Hindlimb muscle (tissue), 1 donor: ENCODE measurements at regions not wholly inside any gene's neighbourhood (a gene's known extent, or its start where the extent isn't known, plus 50 kb on each side); places are given as distances from the start of the nearest gene placed in this dataset.
"Not testable (repeated sequence)": the region's sequence is repeated elsewhere in the genome, so short reads cannot be mapped to it uniquely, and the experiment has no call there.

Source experiments
- DNase-seq: peaks from one replicate; pipeline ENCODE4 v3.0.0-alpha.2; 2013

DNA sequence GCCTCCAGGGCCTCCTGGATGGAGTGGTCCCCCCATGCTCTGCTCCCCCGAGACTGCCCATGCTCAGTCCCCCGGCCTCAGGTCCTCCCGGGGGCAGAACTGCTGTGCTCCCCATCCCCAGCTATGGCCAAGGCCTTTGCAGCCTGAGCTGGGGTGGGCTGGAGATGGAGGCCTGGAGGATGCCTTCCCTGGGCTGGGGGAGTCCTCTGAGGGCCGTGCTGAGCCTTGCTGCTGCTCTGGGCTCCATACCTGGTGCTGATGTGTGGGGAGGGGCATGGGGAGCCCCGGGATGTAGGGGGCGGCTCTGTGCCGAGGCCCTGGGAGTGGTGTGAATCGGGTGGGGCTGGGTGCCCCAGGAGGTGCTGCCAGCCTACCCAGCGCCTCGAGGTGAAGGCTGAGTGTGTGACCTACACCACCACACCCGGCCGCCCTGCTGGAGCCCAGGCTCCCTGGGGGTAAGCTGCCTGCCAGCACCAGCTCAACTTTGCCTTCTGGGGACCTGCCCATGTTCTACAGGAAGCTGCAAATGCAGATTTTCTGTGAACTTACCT, 109.5 kb downstream of the UNCX start:
- DNase-seq: no peak

DNA sequence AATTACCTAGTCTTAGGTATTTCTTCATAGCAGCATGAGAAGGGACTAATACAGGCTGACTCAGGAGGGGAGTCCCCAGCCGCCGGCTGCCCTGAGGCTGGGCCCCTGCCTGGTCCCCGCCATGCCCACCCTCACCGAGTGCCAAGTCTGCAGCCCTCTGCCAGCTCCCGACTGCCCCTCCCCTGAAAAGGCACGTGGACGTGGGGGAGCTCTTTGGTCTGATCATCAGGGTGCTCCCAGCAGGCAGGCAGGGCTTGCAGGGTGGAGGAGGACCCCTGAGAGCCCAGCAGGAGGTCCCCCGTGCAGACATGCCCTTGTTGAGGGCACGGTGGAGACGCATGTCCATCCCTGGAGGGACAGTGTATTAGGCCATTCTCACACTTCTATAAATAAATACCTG, 110.9 kb downstream of the UNCX start:
- no peak for DNase-seq

DNA sequence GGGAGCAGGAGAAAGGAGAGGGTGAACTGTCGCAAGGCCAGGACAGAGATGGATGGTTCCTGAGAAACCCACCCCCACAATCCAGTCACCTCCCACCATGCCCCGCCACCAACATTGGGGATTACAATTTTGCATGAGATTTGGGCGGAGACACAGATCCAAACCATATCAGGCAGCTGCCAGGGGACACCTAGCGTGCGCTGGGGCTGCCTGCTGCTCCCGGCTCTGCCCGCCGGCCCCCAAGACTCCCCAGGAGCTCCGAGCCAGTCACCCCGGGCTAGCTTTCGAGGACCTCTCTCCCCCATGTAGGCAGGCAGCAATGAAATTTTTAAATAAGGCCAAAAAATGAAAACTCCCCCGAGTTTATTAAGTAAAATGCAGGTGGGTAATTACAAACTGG, 111.7 kb downstream of the UNCX start:
- DNase-seq: no peak

DNA sequence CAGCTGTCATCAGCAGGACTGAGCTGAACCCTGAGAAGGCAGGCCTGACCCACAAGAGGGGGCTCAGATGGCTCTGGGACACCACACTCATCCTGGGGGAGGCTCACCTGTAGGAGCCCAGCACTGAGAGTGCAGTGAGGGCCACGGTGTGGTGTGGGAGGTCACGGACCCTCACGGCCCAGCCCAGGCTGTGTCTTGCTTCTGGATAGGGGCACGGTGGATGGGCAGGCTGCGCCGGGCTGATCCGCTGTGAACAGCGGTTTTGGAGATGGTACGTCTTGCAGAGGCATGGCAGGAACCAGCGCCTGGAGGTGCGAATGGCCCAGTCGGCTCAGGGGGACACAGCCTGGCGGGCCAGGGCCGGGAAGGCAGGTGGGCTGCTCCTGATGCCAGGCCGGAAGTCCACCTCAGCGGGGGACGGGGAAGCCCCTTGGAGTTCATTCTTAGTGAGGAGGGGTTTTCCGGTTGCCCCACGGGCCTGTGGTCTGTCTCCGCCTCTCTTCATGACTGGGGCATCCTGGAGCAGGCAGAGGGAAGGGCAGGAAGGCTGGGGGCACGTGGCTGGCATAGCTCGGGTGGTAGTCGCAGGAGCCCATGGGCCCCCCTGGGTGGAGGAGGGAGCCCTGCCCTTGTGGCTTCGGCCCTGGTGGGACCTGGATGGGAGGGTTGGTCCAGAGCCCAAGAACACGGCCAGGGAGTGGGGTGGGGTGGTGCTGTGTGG, 112.5 kb downstream of the UNCX start:
- DNase-seq: no peak

DNA sequence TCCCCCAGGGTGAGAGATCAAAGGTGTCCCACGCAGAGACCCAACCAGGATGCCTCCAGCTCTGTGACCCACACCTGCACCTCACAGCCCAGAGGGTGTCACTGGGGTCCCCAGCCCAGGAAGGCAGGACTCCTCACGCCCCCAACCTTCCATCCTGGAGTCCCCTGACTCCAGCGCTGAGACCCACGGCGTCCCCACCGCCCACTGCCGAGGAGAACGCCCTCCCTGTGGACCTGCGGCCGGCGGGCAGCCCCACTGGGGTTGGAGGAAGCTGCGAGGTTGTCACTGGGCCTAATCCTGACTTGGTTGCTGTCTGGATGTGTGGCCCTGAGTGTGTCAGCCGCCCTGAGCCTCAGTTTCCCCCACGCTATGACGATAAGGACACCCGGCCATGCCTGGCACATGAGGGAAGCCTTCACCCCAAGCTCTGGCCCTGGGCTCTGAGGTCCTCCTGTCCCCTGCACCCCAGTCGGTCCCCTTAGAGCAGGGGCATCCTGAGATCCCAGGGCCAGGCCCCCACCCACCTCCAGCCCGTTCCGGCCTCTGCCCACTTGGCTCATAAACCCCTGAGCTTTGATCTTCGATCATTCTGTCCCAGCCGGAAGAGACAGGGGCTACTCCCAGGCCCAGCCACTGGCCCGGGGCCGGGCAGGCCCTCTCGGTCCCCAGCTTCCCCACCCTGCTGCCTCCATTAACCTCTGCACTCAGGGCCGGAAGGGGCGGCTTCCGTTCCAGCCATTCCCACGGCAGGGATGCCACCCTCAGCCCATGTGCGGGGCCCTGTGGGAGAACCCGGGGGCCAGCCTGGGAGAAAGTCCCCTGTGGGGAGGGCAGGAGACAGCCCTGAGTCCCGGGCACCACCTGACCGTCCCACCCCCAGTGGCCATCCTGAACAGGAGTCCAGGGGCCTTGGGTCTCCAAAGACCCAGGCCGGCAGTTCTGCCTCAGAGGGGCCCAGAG, 113.2 kb downstream of the MICALL2 start:
- DNase-seq: no peak

DNA sequence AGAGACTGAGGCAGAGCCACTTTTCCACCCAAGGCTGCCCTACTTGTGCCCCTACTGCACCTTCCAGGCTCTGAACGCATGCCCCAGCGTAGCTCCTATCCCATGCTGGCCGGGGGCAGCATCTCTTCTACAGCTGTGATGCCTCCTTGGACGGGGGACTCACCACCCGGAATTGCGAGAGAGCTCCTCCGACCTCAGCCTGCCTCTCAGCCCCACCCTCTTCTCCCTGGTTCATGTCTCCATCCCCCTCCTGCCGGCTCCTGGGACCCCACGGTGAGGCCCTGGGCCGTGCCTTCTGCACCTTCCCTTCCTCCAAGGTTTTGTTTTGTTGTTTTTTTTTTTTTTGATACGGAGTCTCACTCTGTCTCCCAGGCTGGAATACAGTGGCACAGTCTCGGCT, 112.4 kb downstream of the MICALL2 start:
- no peak for DNase-seq

DNA sequence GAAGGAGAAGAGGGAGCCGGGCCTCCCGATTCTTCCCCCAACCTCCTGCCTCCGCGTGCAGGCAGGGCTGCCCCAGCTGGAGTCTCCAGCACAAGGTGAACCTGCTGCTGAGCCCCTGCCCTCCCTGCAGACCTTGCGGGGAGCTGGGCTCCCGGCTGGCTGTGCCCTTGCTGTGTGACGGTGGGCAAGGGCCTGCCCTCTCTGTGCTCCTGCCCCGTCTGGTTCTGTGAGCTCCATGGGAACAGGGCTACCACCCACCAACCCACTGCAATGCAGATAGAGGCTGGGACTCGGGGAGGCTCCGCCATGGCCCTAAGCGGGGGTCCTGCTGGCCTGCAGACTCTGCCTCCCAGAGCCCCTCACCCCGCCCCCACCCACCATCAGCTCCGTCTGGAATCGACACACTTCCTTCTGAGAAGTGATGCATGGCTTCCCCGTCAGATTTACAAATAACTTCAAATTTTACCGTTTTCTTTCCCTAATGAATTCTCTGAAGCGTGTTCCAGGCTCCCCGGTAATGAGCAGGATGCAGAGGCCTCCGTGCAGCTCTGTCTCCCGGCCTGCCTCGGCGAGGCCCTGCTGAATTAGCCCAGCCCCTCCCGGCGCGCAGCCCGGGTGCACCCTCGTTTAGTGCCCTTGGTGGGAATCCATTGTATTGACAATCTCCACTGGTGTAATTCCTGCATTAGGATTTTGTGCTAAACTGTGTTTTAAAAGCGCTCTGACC, 111.0 kb downstream of the MICALL2 start:
- no peak for DNase-seq

DNA sequence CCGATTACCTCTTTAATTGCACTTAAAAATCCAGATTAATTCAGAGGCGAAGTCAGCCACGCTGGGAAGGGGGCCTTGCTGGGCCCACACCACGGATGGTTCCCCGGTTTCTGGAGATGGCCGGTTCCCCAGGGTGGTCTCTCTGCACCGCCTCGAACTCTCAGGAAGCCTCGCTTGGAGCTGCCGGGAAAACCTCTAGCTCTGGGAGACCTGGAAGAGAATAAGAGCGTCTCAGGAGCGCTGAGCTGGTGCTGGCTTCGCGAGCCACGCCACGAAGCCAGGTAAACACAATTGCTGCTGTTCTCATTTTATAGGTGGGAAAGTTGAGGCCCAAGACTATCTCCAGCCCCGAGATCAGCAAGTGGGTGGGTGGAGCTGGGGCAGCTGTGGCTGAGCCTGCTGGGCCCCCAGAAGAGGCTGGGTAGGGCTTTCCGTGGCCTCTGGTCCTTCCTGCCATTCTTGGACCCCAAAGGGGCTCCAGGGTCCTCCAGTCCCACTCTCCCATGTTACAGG, 110.4 kb downstream of the MICALL2 start:
- no peak for DNase-seq

DNA sequence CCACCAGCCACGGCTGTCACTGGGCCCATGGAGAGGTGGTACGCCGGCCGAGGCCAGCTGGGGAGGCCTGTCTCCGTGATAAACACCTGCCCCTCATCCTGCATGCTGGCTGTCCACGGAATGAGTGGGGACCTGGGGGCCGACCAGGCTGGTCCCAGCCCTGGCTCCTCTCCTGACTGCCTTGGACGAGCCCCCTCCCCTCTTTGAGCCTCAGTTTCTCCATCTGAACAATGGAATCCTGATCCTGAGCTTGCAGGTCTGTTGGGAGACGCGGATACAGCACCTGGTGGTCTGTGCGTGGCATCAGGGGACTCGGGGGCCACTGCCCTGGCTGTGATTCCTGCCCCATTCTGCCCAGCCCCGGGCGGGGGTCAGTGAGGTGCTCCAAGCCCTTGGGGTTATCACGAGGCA, 109.9 kb downstream of the MICALL2 start:
- no peak for DNase-seq

DNA sequence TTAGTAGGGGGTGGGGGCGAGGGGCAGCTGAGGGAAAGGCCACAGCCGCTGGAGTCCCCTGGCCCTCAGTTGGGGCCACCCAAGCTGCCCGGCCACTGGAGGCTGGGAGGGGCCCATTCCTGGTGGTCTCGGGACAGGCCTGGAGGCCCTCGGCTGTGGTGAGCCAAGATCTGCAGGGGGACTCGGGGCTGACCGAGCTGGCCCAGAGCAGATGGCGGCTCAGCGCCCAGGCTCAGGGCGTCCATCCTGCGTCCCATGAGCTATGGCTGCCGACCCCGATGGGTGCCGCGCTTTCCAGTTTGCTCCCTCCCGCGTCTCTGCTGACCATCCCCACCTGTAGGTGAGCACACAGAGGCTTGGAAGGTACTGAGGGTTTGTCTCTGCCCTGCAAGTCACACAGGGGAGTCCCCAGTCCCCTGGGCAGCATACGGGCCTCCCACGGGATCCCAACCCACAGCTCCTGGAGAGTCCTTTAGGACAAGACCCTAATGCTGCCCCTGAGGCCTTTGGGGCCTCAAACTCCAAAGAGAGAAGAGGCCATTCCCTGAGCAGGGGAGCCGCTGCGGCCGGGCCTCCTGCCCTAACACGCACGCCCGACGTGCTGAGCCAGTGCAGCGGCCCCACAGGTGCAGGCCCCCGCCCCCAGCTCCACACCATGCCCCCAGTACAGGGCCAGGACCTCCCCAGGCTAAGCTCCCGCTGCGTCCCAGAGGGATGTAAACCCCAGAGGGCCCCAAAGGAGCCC, 107.2 kb downstream of the MICALL2 start:
- no peak for DNase-seq

DNA sequence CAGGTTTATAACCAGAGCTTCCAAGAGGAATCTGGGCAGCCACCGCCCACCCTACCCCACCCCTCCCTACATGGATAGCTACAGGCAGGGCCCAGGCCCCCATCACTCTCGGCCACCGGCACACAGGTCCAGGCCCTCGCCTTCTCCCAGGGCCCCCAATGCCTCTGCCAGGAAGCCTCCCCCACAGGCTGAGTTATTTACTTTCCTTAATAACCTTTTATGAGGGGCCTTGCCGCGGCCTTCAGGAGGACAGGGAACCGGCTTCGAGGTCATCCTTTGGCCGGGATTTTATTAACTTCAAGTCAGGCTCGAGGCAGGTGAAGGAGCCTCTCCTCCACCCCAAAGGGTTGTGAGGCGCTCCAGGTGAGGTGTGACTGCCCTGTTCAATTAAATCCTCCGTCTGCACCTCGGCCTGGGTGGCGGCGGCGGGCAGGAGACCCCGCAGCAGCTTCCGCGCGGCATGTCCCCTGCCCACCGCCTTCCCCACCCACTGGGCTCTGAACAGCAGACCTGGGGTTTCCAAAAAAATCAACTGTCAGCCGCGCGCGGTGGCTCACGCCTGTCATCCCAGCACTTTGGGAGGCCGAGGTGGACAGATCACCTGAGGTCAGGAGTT, 106.5 kb downstream of the MICALL2 start:
- DNase-seq: no peak

DNA sequence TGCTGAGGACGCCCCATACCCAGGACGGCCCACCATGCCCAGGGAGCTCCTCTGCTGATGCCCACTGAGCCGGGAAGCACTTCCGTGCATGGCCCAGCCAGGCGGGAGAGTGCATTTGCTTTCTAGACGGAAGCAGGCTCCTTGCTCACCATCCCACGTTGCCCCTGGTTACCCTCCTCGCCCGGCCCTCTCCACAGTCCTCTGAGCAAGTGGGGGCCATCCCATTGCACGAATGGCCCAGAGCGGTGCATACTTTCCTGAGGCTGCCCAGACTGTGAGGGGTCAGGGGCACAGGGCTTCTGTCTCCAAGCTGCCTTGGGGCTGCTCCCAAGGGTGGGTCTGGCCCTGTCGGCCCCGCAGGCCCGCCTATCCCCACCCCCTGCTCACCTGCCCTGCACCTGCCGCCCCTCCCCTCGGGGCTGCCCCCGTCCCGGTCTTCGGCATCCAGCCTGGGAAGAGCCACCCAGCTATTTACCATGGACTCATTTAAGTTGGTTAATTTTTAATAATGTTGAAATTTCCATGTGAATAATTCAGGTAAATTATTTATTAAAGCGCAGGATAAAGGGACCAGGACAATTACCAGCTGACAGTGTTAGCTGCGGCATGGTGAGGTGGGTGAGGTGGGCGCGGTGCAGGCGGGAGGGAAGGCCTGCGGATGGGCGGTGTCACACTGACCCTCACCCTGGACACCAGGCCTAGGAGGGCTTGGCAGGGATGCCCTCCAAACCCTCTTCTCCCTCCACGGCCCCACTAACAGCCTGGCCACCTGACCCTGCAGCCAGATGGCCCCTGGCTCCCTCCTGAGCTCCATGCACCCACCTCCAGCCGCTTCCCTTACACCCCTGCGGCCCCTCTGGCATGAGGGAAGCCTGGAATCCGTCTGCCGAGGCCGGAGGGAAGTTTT, 104.4 kb downstream of the MICALL2 start:
- DNase-seq: no peak

DNA sequence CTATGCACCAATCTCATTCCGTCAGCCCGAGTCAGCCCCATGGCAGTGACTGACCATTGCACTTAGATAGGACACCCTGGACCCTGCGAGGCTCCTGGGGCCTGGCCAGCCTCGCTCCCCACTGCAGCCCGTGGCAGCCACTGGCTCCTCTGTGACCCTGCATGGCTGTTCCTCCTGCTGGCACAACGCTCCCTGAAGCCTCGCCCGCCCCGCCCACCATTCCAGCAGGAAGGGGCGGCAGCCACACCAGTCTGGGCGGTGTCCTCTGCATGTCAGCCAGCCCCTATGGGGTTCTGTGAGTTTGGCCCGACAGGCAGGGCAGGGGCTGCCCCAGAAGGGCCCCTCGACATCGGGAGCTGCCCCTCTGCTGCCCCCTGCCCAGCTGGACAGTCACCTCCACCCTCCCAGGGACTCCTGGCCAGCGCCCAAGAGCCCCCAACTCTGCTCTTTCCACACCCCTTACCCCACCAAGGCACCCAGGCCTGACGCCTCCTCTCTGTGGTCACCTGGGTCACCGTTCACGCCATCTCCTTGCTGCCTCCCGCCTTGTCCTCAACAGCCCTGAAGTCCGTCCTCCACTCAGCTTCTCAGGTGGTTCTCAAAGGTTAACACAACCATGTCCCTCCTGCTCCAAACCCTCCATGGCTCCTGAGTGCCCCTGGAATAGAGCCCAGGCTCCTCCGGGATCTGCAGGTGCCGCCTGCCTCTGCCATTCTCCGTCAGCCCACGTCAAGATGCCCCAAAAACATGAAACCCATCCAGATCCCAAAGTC, 103.5 kb downstream of the MICALL2 start:
- no peak for DNase-seq

DNA sequence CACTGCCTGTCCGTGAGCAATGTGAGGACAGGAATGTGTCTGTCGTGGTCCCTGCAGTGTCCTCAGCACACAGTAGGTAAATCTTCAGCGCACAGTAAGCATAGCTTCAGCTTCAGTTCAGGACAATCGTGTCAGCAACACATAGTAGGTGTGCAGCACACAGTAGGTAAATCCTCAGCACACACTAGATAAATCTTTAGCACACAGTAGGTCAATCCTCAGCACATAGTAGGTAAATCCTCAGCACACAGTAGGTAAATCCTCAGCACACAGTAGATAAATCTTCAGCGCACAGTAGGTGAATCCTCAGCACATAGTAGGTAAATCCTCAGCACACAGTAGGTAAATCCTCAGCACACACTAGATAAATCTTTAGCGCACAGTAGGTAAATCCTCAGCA, 102.4 kb downstream of the MICALL2 start:
- DNase-seq: not testable (repeated sequence)

DNA sequence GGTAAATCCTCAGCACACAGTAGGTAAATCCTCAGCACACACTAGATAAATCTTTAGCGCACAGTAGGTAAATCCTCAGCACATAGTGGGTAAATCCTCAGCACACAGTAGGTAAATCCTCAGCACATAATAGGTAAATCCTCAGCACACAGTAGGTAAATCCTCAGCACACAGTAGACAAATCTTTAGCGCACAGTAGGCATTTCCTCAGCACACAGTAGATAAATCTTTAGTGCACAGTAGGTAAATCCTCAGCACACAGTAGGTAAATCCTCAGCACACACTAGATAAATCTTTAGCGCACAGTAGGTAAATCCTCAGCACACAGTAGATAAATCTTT, 102.0 kb downstream of the MICALL2 start:
- not testable (repeated sequence) for DNase-seq

DNA sequence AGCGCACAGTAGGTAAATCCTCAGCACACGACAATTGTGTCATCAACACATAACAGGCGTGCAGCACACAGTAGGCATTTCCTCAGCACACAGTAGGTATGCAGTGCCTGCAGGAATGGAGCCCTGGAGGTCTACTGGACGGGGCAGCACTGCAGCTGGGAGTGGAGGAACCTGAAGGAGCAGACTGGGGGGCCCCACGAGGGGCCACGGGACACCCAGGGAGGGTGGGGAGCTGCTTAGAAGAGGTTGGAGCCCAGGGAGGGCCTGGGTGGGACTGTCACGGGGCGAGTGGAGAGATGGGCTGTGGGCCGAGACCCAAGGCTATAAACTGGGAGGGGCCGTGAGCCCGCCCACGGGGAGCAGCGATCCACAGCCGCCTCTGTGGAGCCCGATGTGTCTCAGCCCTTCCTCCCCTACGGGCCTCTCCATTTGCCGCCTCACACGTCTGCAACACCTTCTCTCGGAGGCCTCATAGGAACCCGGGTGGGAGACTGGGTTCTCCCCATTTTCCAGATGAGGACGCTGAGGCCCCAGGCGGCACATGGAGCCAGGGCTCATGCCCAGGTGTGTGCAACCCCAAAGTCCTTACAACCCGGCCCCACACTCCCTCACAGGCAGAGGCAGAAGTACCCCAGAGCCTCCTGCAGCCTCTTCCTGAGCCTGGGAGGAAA, 101.5 kb downstream of the MICALL2 start:
- DNase-seq: no peak

DNA sequence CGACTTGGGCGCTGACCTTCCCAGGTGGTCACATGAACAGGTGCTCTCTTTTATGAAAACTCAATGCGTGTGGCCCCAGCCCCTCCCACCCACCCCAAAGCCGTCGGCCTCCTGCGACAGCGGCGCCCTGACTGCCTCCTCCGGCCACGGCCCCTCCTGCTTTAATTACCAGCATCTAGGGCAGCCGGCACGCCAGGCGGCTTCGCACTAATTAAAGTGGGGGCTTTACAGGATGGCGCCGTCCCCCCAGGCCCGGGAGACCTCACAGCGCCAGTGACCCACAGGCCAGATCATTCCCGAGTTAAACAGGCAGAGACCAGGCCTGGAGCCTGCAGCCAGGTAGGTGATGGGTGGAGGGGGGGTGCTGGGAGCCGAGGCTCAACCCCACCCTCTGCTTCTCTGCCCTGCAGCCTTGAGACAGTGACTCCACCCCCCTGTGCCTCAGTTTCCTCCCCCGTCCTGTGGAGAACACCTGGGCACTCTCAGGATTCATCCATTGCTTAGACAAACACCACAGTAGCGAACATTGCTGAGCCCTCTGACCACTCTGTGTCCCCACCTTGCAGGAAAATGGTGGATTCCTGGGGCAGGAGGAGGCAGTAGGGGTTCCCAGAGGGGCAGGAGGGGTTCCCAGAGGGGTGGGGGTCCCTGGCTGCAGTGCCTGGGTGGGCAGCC, 100.8 kb downstream of the MICALL2 start:
- DNase-seq: no peak

DNA sequence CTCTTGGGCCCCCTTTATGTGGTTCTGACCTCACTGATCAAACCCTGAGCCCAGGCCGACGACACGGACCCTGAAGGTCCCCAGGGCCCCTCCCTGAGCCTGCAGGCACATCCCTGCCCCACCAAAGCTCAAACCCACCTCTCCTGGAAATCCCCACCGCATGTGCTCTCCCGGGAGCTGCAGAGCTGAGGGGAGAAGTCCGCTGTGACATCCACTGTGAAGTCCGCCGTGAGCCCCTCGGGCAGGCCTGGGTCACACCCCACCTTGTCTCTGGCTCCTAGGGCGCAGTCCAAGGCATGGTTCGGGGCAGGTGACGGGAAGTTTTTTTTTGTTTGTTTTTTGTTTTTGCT, 100.2 kb downstream of the MICALL2 start:
- DNase-seq: no peak
